Activated T-cell treated with anti-CD3 and anti-CD28 coated beads, Interleukin-2, amount 50 U/mL, for 1 hour (primary cell): ENCODE measurements at regions not wholly inside any gene's neighbourhood (a gene's known extent, or its start where the extent isn't known, plus 50 kb on each side); places are given as distances from the start of the nearest gene placed in this dataset.
"Not testable (repeated sequence)": the region's sequence is repeated elsewhere in the genome, so short reads cannot be mapped to it uniquely, and the experiment has no call there.

Experiments used
- DNase-seq: peaks from one replicate; pipeline ENCODE4 v3.0.0-alpha.2; 2020

GRCh38 chr3:16056217-16056616, 118.3 kb upstream of the GALNT15 start:
- DNase-seq, result no peak

- no peak for DNase-seq
Measured at GRCh38 chr3:16058521-16058920, 116.0 kb upstream of the GALNT15 start.

GRCh38 chr3:16059081-16059537, 115.4 kb upstream of the GALNT15 start:
- DNase-seq, result no peak

DNA sequence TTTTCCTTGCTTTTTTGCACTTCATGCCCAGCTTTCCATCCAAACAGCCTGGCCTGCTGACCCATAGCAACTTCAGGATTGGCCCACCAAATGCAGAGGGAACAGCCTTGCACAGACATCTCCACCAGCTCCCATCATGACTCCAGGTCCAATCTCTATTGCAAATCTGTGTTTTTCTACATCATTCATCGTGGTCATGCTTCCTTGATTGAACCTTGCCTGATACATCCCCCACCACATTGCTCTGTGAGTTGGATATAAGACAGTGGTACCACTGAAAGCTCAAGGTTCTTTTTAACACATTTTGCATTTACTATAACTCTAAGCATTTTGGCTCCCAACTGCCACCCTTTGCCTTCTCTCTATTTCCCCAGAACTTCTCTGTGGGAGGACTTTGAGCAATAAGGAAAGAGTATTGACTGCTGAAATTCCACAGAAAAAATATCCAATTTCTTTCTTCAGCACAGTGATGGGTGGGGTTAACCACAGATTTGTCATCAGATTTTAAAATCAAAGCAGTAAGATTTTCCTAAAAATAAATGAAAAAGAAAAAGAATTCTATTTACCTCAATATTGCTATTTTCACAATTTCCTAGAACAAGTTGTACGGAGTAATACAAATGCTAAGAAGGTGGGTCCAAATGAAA, 114.6 kb upstream of the GALNT15 start:
- no peak for DNase-seq

DNA sequence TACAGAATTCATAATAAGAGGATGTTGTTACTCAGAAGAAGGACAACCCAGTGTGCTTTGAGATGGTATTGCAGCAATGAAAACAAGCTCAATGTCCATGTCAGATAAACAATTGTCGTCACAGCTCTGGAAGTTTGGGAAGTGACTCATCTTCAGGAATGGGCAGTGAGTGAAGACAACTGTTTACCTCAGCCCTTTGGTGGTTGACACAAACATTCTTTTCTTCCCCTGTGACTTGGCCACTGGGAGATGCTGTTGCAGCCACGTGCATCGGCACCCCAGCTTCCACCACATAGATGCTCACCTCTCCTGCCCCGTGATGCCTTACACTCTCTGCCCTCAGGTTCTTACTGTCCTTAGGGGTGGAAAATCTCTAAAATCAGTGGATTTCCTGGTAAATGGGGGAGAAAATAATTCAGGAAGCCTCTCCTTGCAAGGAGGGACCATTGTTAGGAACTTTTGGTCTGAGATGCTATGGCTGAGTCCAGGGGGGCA, 114.1 kb upstream of the GALNT15 start:
- no peak for DNase-seq

DNA sequence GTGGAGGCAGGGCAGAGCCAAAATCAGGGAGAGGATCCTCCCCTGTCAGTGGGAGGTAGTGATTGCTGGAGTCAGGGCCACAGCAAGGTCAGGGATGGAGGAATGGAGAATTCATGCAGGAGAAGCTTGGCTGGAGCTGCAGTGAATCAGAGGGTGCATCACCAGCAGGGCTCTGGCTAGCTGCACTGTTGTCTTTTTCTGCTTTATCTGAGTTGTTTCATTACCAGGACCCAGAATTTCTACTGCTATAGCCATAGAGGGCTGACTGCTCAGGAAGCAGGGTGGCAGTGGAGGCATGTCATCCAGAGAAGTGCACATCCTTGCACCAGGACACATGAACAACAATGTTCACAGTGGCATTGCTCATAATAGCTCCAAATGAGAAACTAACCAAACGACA, 113.5 kb upstream of the GALNT15 start:
- DNase-seq, result no peak

GRCh38 chr3:16061491-16061890, 113.0 kb upstream of the GALNT15 start:
- DNase-seq, result no peak

- no peak for DNase-seq
Measured at GRCh38 chr3:16063603-16064002, 110.9 kb upstream of the GALNT15 start.

DNA sequence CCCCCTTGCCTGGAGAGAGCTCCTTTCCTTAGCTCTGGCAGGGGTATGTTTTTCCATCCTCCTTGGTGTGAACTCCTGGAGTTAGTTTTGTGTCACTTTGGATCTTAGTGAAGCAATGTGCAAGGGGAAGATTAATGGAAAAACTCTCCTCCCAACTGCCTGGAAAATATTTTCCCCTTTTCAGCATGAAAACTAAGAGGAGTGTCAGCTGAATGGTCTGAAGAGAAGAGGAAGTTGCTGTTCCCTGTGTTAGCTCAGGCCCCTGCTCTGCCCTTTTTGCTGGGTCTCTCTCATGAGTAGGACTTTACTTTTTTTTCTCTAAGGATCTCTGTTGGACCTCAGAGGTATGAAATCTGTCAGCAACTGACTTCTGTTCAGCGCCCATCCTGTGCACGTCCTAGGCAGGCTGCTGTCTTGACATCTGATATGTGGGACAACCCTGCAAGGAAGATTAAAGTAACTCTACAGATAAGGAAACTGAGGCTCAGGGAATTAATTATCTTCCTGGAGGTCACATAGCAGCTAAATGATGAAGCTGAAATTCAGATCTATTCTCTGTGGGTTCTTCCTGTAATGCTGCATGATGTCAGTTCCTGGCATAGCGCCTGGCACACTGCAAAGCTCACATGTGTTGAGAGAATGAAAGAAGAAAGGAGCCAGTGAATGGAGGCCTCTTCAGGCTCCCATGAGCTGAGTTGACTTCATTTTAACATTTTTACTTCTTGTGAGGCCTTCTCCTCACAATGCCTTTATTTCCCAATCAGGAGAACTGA, 109.7 kb upstream of the GALNT15 start:
- no peak for DNase-seq

- DNase-seq, result no peak
Measured at GRCh38 chr3:16066545-16066944, 107.9 kb upstream of the GALNT15 start.

- DNase-seq, result no peak
Measured at GRCh38 chr3:16066975-16067374, 107.5 kb upstream of the GALNT15 start.

DNA sequence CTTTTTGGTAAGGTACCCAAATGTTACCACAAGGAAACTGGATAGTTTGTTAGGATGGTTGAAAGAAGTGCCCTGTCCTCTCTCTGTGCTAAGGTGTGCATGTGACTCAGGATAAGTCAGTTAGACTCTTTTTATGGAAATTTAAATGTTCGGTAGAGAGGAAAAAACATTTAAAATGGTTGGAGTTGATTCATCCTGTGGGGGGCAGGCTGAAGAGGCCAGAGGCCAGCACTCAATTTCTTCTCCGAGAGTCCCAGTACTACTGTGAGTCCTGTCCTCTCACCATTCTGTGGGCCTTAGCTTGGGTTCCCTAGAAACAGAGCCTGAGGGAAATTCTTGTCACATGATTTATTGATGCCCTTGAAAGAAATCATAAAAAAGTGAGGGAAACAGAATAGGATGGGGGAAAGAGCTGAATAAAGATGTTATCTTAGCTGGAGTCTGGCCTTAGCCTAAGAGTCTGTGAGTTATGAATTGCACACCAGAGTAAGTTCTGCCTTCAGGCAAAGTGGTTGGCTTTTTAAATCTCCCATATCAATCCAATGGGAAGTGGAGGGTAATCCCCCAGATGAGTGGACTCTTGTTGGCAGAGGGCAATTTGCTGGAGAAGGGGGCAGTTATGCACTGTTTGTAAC, 106.5 kb upstream of the GALNT15 start:
- no peak for DNase-seq

DNA sequence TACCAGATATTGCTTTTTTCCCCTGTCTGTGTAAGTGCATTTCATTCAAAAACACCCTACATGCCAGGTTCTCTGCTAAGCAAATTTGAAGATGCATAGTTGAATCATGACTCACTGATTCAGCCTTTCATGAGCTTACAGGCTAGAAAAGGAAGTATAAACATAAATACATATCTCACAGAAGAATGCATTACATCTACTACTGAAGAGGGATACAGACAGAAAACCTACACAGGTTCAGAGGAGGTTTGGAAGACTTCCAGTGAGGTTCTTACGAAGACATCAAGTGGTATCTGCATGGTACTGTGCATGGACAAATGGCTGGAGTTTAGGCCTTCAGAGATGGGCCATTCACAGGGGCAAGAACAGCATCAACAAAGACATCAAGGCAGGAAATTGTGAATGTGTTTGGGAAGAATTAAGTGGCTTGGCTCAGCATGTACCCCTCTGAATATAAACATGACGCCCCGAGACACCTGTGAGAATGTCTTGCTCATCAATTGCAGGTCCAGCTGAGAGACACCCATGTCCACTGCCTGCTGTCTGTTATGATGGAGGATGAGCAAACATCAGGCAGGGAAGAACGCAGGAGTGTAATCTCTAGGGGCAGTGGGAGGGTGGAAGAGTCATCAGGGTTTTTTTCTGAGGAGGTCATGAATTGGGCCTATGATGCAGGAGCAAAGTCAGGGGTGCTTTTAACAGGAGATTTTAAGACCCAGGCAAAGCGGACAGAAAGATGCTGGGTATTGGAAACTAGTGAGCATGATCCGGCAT, 105.1 kb upstream of the GALNT15 start:
- no peak for DNase-seq

DNA sequence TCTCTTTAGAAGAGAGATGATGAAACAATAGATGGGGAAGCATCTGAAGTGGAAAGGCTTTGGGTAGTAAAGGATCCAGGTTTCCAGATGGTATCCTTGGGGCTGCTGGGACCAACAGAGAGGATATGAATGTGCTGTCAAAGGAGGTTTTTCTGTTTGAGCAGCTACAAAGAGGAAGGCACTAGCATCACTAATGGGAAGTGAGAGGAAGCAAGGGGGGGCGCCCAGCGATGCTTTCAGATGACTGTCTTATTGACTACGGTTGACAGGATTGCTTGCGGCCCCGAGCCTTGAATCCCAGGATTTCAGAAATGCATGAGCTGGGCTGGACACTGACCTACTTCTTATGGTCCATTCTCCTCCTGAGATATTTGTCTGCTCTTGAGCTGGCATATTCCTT, 103.8 kb upstream of the GALNT15 start:
- no peak for DNase-seq

DNA sequence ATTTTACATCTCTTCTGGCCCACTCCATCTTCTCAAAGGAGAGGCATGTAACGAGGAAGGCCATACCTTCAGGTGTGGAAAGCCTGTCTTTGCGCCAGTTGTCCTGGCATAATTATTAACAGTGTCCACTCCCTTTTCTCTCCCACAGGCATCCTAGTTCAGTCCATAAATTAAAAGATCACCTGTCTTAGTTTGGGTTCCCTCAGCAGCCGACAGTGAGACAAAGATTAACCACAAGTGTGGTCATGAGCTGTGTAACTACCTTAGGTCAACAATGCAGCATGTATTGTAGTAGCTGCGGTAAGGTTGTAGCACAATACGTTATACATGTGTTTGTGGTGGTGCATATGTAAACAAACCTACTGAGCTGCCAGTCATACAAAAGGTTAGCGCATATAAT, 103.3 kb upstream of the GALNT15 start:
- DNase-seq, result no peak

GRCh38 chr3:16072420-16073110, 101.9 kb upstream of the GALNT15 start:
- DNase-seq, result no peak

DNA sequence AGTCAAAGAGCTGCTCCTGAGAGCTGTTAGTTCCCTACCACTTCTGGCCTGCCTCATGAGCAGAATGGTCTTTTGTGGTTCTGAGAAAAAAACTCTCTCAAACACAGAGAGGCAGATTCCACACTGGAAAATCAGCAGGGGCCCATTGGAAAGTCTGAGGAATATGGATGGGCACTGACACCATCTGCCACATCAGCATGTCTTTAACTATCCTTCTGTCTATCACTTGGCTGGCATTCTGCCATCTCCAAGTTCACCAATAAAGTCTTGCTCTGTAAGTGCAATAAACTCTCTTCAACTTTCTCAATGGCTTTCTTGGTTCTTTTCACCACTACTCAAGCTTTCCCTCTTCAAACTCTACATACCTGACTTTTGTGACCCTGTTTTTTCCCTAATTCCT, 101.3 kb upstream of the GALNT15 start:
- DNase-seq, result no peak

- not testable (repeated sequence) for DNase-seq
Measured at GRCh38 chr3:16073990-16074671, 100.3 kb upstream of the GALNT15 start.

GRCh38 chr3:16075647-16076046, 98.8 kb upstream of the GALNT15 start:
- DNase-seq, result no peak

DNA sequence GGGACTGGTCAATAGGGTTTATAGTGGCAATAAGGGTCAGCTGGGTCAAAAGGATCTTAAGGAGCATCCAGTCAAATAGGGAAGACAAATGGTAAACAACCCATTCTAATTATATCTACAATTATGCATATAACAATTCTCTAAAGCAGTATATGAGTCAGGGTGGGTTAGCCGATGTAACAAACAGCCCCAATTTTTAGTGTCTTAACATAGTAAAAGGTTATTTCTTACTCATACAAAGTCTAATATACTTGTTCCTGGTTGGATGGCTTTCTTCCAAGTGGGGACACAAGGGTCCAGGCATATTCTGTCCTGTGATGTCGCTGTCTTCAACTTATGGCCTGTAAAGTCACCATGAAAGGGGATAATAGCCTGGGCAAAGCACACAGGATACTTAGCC, 97.9 kb upstream of the GALNT15 start:
- no peak for DNase-seq

DNA sequence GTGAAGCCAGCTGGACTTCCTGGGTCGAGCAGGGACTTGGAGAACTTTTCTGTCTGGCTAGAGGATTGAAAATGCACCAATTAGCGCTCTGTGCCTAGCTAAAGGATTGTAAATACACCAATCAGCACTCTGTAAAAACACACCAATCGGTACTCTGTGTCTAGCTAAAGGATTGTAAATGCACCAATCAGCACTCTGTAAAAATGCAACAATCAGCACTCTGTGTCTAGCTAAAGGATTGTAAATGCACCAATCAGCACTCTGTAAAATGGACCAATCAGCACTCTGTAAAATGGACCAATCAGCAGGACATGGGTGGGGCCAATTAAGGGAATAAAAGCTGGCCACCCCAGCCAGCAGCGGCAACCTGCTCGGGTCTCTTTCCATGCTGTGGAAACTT, 97.3 kb upstream of the GALNT15 start:
- not testable (repeated sequence) for DNase-seq

DNA sequence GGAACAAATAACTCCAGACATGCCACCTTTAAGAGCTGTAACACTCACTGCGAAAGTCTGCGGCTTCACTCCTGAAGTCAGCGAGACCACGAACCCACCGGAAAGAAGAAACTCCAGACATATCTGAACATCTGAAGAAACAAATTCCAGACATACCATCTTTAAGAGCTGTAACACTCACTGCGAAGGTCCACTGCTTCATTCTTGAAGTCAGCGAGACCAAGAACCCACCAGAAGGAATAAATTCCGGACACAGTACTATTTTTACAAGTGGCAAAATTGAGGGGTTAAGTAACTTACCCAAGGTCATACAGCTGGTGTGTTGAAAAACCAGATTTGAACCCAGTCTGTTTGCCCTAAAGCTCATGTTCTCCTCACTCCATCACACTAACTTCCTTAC, 96.8 kb upstream of the GALNT15 start:
- not testable (repeated sequence) for DNase-seq
